NB4 (cell line): ENCODE measurements at regions not wholly inside any gene's neighbourhood (a gene's known extent, or its start where the extent isn't known, plus 50 kb on each side); places are given as distances from the start of the nearest gene placed in this dataset.

Experiments used
- POLR2A ChIP-seq: IDR thresholded peaks from 2 replicates; pipeline ENCODE4 v1.6.1; 2011; ENCODE audit warnings: mild to moderate bottlenecking; ENCODE audit not compliant: insufficient read length; ENCODE audit errors: extremely low read depth
- TF ChIP-seq, protein P1 (sequence below): IDR thresholded peaks from one replicate; pipeline ENCODE4 v1.5.1; 2012; ENCODE audit warnings: low read depth, low read length
- TF ChIP-seq, protein P2 (sequence below): IDR thresholded peaks from 2 replicates; pipeline ENCODE4 v1.6.1; 2011; ENCODE audit warnings: low read depth, low read length

DNA sequence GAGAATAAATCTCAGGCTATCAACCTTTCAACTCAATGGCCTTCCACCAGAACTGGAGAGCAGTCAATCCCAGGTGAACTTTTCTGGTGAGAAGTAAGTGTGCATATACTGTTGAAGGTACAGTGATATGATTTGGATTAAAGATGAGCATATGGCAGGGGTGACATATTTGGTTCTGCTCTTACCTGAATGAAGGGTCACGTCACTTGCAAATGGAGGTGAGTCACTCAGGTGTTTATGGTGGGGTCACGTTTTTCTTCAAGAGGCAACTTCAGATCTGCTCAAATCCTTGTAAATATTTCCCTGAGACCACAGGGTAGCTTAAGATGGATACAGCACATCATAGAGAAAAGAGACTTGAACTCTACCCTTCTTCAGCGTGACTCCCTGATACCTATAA lies 143.2 kb downstream of the BRMS1L start:
- TF ChIP-seq, protein P1, sequence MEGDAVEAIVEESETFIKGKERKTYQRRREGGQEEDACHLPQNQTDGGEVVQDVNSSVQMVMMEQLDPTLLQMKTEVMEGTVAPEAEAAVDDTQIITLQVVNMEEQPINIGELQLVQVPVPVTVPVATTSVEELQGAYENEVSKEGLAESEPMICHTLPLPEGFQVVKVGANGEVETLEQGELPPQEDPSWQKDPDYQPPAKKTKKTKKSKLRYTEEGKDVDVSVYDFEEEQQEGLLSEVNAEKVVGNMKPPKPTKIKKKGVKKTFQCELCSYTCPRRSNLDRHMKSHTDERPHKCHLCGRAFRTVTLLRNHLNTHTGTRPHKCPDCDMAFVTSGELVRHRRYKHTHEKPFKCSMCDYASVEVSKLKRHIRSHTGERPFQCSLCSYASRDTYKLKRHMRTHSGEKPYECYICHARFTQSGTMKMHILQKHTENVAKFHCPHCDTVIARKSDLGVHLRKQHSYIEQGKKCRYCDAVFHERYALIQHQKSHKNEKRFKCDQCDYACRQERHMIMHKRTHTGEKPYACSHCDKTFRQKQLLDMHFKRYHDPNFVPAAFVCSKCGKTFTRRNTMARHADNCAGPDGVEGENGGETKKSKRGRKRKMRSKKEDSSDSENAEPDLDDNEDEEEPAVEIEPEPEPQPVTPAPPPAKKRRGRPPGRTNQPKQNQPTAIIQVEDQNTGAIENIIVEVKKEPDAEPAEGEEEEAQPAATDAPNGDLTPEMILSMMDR, result no peak
- TF ChIP-seq, protein P2, sequence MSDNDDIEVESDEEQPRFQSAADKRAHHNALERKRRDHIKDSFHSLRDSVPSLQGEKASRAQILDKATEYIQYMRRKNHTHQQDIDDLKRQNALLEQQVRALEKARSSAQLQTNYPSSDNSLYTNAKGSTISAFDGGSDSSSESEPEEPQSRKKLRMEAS, result no peak
- no peak for TF ChIP-seq POLR2A
